ENCODE measurements at regions not wholly inside any gene's neighbourhood (a gene's known extent, or its start where the extent isn't known, plus 50 kb on each side); places are given as distances from the start of the nearest gene placed in this dataset.

- TF ChIP-seq, protein P1, sequence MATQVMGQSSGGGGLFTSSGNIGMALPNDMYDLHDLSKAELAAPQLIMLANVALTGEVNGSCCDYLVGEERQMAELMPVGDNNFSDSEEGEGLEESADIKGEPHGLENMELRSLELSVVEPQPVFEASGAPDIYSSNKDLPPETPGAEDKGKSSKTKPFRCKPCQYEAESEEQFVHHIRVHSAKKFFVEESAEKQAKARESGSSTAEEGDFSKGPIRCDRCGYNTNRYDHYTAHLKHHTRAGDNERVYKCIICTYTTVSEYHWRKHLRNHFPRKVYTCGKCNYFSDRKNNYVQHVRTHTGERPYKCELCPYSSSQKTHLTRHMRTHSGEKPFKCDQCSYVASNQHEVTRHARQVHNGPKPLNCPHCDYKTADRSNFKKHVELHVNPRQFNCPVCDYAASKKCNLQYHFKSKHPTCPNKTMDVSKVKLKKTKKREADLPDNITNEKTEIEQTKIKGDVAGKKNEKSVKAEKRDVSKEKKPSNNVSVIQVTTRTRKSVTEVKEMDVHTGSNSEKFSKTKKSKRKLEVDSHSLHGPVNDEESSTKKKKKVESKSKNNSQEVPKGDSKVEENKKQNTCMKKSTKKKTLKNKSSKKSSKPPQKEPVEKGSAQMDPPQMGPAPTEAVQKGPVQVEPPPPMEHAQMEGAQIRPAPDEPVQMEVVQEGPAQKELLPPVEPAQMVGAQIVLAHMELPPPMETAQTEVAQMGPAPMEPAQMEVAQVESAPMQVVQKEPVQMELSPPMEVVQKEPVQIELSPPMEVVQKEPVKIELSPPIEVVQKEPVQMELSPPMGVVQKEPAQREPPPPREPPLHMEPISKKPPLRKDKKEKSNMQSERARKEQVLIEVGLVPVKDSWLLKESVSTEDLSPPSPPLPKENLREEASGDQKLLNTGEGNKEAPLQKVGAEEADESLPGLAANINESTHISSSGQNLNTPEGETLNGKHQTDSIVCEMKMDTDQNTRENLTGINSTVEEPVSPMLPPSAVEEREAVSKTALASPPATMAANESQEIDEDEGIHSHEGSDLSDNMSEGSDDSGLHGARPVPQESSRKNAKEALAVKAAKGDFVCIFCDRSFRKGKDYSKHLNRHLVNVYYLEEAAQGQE (IDR thresholded peaks at IDR 0.05; ENCODE audit: insufficient read depth in 1 of 2, low read depth in 2 of 2, low read length in 2 of 2), result no peak
- TF ChIP-seq TAF1 (IDR thresholded peaks at IDR 0.05; ENCODE audit: borderline replicate concordance, insufficient read depth, low read length) (no peak), POLR2AphosphoS5 (IDR thresholded peaks at IDR 0.05; ENCODE audit: low read depth, low read length) (no peak), SIN3A (IDR thresholded peaks at IDR 0.05; ENCODE audit: borderline replicate concordance, insufficient read depth, low read length) (no peak)
Measured at GRCh38 chr18:25005541-25006403, 346.2 kb downstream of the ZNF521 start.
